ENCODE measurements at regions not wholly inside any gene's neighbourhood (a gene's known extent, or its start where the extent isn't known, plus 50 kb on each side); places are given as distances from the start of the nearest gene placed in this dataset.

DNA sequence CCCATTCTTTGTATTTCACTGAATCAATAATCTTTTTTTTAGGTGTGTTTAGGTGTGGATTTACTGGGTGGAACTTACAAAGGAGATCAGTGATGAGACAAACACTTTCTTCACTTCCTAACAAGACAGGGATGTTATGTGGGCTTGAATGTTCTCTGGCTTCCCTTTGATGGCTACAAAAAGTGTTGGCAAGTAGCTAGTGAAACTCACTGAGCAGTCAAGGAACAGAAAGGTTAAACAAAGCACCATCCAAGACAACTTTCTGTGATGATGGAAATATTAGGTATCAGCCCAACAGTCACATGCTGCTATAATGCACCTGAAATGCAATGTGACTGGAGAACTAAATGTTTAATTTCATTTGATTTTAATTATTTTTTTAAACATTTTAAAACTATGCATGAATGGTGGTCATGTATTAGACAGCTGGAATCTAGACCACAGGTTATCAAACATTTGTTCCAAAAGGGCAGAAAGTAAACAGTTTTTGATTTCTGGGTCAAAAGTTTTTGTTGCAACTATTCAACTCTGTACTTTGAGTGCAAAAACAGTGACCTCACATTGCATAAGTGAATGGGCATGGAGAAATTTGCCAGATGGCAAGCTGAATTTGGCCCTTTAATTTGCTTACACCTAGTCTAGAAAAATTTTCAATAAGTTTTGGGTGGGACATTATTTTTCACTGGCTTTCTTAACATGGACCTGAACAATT, 1272.7 kb upstream of the TMEFF2 start:
- ChIA-PET POLR2A (no interaction called here), CTCF (no interaction called here)
- ATAC-seq (no peak), FAIRE-seq (no peak), DNase-seq (ENCODE audit: low read depth in 1 of 2, low spot score in 1 of 2) (no peak)
- no peak overlapping the region for H3K4me3 ChIP-seq
- H3K9me3 ChIP-seq = no peaks in the 10 kb centered on the region
- no peak overlapping the region for H3K4me2 ChIP-seq
- H3K27ac ChIP-seq = no peak overlapping the region
- no peak for TF ChIP-seq ZSCAN20 (CRISPR knock-in tag; IDR thresholded peaks at IDR 0.05)
- no peaks in the 10 kb centered on the region for H3K4me1 ChIP-seq

DNA sequence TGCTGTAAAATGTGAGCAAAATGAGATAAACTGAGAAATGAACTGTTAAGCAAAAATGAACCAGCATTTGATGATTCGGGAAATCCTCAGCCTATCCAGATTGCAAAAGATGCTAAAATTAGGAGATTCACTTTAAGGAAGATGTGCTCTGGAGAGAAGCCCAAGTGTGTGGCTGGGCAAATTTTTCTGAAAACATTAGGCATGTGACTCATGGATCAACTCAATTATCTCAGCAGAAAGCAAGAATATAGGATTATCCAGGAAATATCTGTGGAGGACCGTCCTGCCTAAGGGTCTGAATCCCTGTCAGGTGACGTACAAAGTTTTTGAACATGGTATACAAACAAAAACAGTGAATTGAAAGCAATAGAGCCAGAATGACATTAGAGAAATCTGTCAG, 1268.3 kb upstream of the TMEFF2 start:
- ATAC-seq = no peak
- peaks cover 8% of the 10 kb centered on the region for H3K4me1 ChIP-seq
- ChIA-PET POLR2A (no interaction called here), CTCF (interaction anchor here (1.6 kb wide), 1 partner anchor 10 kb away, joined by 3 read pairs; no protein-coding TSS in a partner anchor)
- H3K4me3 ChIP-seq = no peak overlapping the region
- no peak overlapping the region for H3K27ac ChIP-seq
- H3K4me2 ChIP-seq = no peak overlapping the region
- WGBS (ENCODE audit: missing lambda C conversion rate) = 79% methylated on average over 3 of the region's 3 CpGs
- FAIRE-seq = no peak
- DNase-seq (ENCODE audit: low read depth in 1 of 2, low spot score in 1 of 2) = no peak
- no peaks in the 10 kb centered on the region for H3K9me3 ChIP-seq
- TF ChIP-seq NFE2L2 (conservative IDR thresholded peaks at IDR 0.05; ENCODE audit: low read length) = no peak
- TF ChIP-seq, protein P1, sequence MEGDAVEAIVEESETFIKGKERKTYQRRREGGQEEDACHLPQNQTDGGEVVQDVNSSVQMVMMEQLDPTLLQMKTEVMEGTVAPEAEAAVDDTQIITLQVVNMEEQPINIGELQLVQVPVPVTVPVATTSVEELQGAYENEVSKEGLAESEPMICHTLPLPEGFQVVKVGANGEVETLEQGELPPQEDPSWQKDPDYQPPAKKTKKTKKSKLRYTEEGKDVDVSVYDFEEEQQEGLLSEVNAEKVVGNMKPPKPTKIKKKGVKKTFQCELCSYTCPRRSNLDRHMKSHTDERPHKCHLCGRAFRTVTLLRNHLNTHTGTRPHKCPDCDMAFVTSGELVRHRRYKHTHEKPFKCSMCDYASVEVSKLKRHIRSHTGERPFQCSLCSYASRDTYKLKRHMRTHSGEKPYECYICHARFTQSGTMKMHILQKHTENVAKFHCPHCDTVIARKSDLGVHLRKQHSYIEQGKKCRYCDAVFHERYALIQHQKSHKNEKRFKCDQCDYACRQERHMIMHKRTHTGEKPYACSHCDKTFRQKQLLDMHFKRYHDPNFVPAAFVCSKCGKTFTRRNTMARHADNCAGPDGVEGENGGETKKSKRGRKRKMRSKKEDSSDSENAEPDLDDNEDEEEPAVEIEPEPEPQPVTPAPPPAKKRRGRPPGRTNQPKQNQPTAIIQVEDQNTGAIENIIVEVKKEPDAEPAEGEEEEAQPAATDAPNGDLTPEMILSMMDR (IDR thresholded peaks at IDR 0.05) = no peak
- TF ChIP-seq EHMT2 (IDR thresholded peaks at IDR 0.05; ENCODE audit: low read depth) = no peak
- TF ChIP-seq RNF2 (IDR thresholded peaks at IDR 0.05; ENCODE audit: borderline replicate concordance, low read depth) = no peak
- TF ChIP-seq SREBF2 (IDR thresholded peaks at IDR 0.05) = no peak
- TF ChIP-seq CBX2 (IDR thresholded peaks at IDR 0.05; ENCODE audit: borderline replicate concordance, low read depth) = no peak
- TF ChIP-seq CHD4 (IDR thresholded peaks at IDR 0.05; ENCODE audit: borderline replicate concordance) = no peak
- no peak for TF ChIP-seq ZFP36 (IDR thresholded peaks at IDR 0.05; ENCODE audit: borderline replicate concordance, partially characterized antibody)
- no peak for TF ChIP-seq HDAC2 (IDR thresholded peaks at IDR 0.05)
- TF ChIP-seq, protein P2, sequence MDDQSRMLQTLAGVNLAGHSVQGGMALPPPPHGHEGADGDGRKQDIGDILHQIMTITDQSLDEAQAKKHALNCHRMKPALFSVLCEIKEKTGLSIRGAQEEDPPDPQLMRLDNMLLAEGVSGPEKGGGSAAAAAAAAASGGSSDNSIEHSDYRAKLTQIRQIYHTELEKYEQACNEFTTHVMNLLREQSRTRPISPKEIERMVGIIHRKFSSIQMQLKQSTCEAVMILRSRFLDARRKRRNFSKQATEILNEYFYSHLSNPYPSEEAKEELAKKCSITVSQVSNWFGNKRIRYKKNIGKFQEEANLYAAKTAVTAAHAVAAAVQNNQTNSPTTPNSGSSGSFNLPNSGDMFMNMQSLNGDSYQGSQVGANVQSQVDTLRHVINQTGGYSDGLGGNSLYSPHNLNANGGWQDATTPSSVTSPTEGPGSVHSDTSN (IDR thresholded peaks at IDR 0.05) = no peak

DNA sequence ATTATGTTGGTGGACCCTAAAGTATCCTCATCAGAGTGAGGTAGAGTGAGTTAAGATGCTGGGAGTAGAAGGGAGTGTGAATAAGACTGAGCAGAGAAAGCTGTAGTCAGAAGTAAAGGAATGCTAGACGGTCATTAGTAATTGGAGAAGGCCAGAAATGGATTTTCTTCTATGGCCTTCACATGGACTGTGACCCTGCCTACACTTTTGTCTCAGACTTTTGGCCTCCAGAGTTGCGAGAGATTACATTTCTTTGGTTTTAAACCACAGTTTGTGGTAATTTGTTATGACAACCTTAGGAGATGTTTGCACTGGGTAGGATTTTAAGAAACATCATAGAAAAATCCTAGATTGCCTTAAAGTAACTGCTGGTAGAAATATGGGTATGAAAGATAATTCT, 1267.7 kb upstream of the TMEFF2 start:
- ATAC-seq (no peak), FAIRE-seq (no peak), DNase-seq (ENCODE audit: low read depth in 1 of 2, low spot score in 1 of 2) (no peak)
- Histone ChIP-seq H3K4me3 (no peak overlapping the region), H3K9me3 (no peaks in the 10 kb centered on the region), H3K4me2 (no peak overlapping the region), H3K4me1 (peaks cover 8% of the 10 kb centered on the region), H3K27ac (no peak overlapping the region)
- WGBS (ENCODE audit: missing lambda C conversion rate) = 74% methylated on average over 2 of the region's 2 CpGs
- CTCF ChIA-PET = no interaction called here
- POLR2A ChIA-PET = no interaction called here
- TF ChIP-seq CHD4 (IDR thresholded peaks at IDR 0.05; ENCODE audit: borderline replicate concordance) (no peak), EP300 (IDR thresholded peaks at IDR 0.05) (no peak), MYC (IDR thresholded peaks at IDR 0.05; ENCODE audit: borderline replicate concordance, low read length) (no peak), ZNF302 (CRISPR knock-in tag; IDR thresholded peaks at IDR 0.05) (no peak), CHD2 (IDR thresholded peaks at IDR 0.05; ENCODE audit: low read length, partially characterized antibody) (no peak), EHF (CRISPR knock-in tag; IDR thresholded peaks at IDR 0.05) (no peak), GATA3 (IDR thresholded peaks at IDR 0.05; ENCODE audit: borderline replicate concordance) (no peak), ZC3H11A (IDR thresholded peaks at IDR 0.05) (no peak), SMC3 (IDR thresholded peaks at IDR 0.05) (no peak), CBX2 (IDR thresholded peaks at IDR 0.05; ENCODE audit: borderline replicate concordance, low read depth) (no peak), FOSB (CRISPR knock-in tag; IDR thresholded peaks at IDR 0.05) (no peak), FOSL2 (IDR thresholded peaks at IDR 0.05) (no peak), FOSL2 (CRISPR knock-in tag; IDR thresholded peaks at IDR 0.05) (no peak), JUN (IDR thresholded peaks at IDR 0.05) (no peak)
- TF ChIP-seq, protein P3, sequence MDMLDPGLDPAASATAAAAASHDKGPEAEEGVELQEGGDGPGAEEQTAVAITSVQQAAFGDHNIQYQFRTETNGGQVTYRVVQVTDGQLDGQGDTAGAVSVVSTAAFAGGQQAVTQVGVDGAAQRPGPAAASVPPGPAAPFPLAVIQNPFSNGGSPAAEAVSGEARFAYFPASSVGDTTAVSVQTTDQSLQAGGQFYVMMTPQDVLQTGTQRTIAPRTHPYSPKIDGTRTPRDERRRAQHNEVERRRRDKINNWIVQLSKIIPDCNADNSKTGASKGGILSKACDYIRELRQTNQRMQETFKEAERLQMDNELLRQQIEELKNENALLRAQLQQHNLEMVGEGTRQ (IDR thresholded peaks at IDR 0.05) = no peak
- TF ChIP-seq, protein P4, sequence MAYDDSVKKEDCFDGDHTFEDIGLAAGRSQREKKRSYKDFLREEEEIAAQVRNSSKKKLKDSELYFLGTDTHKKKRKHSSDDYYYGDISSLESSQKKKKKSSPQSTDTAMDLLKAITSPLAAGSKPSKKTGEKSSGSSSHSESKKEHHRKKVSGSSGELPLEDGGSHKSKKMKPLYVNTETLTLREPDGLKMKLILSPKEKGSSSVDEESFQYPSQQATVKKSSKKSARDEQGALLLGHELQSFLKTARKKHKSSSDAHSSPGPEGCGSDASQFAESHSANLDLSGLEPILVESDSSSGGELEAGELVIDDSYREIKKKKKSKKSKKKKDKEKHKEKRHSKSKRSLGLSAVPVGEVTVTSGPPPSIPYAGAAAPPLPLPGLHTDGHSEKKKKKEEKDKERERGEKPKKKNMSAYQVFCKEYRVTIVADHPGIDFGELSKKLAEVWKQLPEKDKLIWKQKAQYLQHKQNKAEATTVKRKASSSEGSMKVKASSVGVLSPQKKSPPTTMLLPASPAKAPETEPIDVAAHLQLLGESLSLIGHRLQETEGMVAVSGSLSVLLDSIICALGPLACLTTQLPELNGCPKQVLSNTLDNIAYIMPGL (CRISPR knock-in tag; IDR thresholded peaks at IDR 0.05; ENCODE audit: borderline replicate concordance) = no peak
